PC-3 (cell line): ENCODE measurements at regions not wholly inside any gene's neighbourhood (a gene's known extent, or its start where the extent isn't known, plus 50 kb on each side); places are given as distances from the start of the nearest gene placed in this dataset.

ENCODE experiments used
- ATAC-seq: fragments of 200-7000 bp; cut with Tn5 transposase; 2 replicates; pipeline ENCODE4 v1.9.1; 2020; ENCODE audit warnings: mild to moderate bottlenecking, moderate library complexity
- BruUV-seq: library from RNA; stranded (reverse); fragments of 400-500 nt; replicated peaks from 2 replicates; lab custom pipeline; 2021; lab: Mats Ljungman, UMichigan
- CTCF ChIA-PET: fragments of 300-600 bp; sonication (Branson Sonifier 250); formaldehyde crosslinking; loops from one replicate; lab custom pipeline; 2022; ENCODE audit warnings: antibody characterized with exemption; lab: Charles Lee
- POLR2A ChIA-PET: fragments of 300-600 bp; sonication (Branson Sonifier 250); formaldehyde crosslinking; loops from one replicate; lab custom pipeline; 2022; ENCODE audit warnings: antibody characterized with exemption; ENCODE audit not compliant: unreplicated experiment; lab: Charles Lee
- DNase-seq: peaks from one replicate; pipeline ENCODE4 v3.0.0-alpha.2; 2015
- H2AFZ ChIP-seq: fragments of 300-600 bp; sonication (generic); 2 replicates; pipeline ENCODE4 v1.6.0; 2016; ENCODE audit warnings: antibody characterized with exemption, low read length
- H3F3A ChIP-seq: fragments of 300-600 bp; sonication (generic); one replicate; pipeline ENCODE4 v1.6.0; 2017; ENCODE audit warnings: antibody characterized with exemption, low read length, control low read depth, mild to moderate bottlenecking; ENCODE audit not compliant: unreplicated experiment
- H3K27ac ChIP-seq: fragments of 300-600 bp; sonication (generic); 2 replicates; pipeline ENCODE4 v1.5.1; 2016; ENCODE audit warnings: mild to moderate bottlenecking, low read length
- H3K27me3 ChIP-seq: fragments of 300-600 bp; sonication (generic); 2 replicates; pipeline ENCODE4 v1.6.1; 2016; ENCODE audit warnings: low read length, mixed read lengths
- H3K36me3 ChIP-seq: fragments of 300-600 bp; sonication (generic); 2 replicates; pipeline ENCODE4 v1.6.1; 2016; ENCODE audit warnings: low read depth, mixed run types, low read length, mixed read lengths
- H3K4me1 ChIP-seq: fragments of 300-600 bp; sonication (generic); 2 replicates; pipeline ENCODE4 v1.5.1; 2016; ENCODE audit warnings: low read length; ENCODE audit not compliant: insufficient read depth
- H3K4me2 ChIP-seq: fragments of 300-600 bp; sonication (generic); 2 replicates; pipeline ENCODE4 v1.6.0; 2016; ENCODE audit warnings: low read length
- H3K4me3 ChIP-seq: fragments of 300-600 bp; sonication (generic); 2 replicates; pipeline ENCODE4 v1.5.1; 2016; ENCODE audit warnings: mild to moderate bottlenecking, low read length, mixed read lengths
- H3K79me2 ChIP-seq: fragments of 300-600 bp; sonication (generic); 2 replicates; pipeline ENCODE4 v1.6.1; 2017; ENCODE audit warnings: low read length, mixed read lengths
- H3K9ac ChIP-seq: fragments of 300-600 bp; sonication (generic); 2 replicates; pipeline ENCODE4 v1.6.0; 2016; ENCODE audit warnings: mild to moderate bottlenecking, low read length
- H3K9me2 ChIP-seq: fragments of 300-600 bp; sonication (generic); replicated peaks from 2 replicates; pipeline ENCODE4 v1.6.1; 2016; ENCODE audit warnings: mixed run types, low read length, mixed read lengths
- H3K9me3 ChIP-seq: fragments of 300-600 bp; sonication (generic); 2 replicates; pipeline ENCODE4 v1.6.1; 2016; ENCODE audit warnings: low read length, mixed read lengths
- H4K20me1 ChIP-seq: fragments of 300-600 bp; sonication (generic); 2 replicates; pipeline ENCODE4 v1.6.1; 2016; ENCODE audit warnings: low read length, mixed read lengths
- EZH2 ChIP-seq: fragments of 300-600 bp; sonication (generic); IDR thresholded peaks from one replicate; pipeline ENCODE4 v1.6.1; 2017; ENCODE audit warnings: antibody characterized with exemption, mild to moderate bottlenecking, low read length; ENCODE audit not compliant: unreplicated experiment
- EZH2phosphoT487 ChIP-seq: fragments of 300-600 bp; sonication (generic); IDR thresholded peaks from 2 replicates; pipeline ENCODE4 v1.6.1; 2018; ENCODE audit warnings: mild to moderate bottlenecking, antibody characterized with exemption, low read length, borderline replicate concordance
- intact Hi-C: fragments of 100-400 bp; cut with micrococcal nuclease; formaldehyde crosslinking; loops from 2 replicates; pipeline ENCODE4 v1.9.0; 2023
- TF ChIP-seq, protein P1 (sequence below): fragments of 300-600 bp; sonication (generic); conservative IDR thresholded peaks from 2 replicates; pipeline ENCODE4 v1.5.1; 2017; ENCODE audit warnings: antibody characterized with exemption, low read depth, mild to moderate bottlenecking, low read length

DNA sequence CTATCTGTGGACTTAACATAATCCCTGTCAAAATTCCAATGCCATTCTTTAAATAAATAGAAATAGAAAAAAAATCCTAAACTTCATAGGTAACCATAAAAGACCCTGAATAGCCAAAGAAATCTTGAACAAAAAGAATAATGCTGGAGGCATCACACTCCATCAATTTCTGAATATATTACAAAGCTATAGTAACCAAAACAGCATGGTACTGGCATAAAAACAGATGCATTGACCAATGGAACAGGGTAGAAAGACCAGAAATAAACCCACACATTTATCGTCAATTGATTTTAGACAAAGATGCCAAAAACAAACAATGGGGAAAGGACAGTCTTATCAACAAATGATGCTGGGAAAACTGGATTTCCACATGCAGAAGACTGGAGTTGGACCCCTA lies 205.7 kb downstream of the VAPA start:
- H3K4me1 ChIP-seq, result peaks cover 19% of the 10 kb centered on the region
- H3K9ac ChIP-seq, result no peak overlapping the region
- H3K27me3 ChIP-seq, result peaks cover 6% of the 10 kb centered on the region
- POLR2A ChIA-PET, result no interaction called here
- no peak overlapping the region for H2AFZ ChIP-seq
- H3K79me2 ChIP-seq, result no peaks in the 10 kb centered on the region
- CTCF ChIA-PET, result no interaction called here
- DNase-seq (no peak), ATAC-seq (no peak)
- no peaks in the 10 kb centered on the region for H4K20me1 ChIP-seq
- no peaks in the 10 kb centered on the region for H3K9me2 ChIP-seq
- BruUV-seq, result no TSS peak
- H3K4me2 ChIP-seq, result no peak overlapping the region
- H3K27ac ChIP-seq, result no peak overlapping the region
- peaks cover 7% of the 10 kb centered on the region; the same call in 1 of the 2 replicates for H3K9me3 ChIP-seq
- H3K36me3 ChIP-seq, result no peaks in the 10 kb centered on the region
- TF ChIP-seq EZH2phosphoT487 (no peak), EZH2 (no peak)
- H3K4me3 ChIP-seq, result no peak overlapping the region
- no peaks in the 10 kb centered on the region for H3F3A ChIP-seq
- intact Hi-C loops, result no loop called here

DNA sequence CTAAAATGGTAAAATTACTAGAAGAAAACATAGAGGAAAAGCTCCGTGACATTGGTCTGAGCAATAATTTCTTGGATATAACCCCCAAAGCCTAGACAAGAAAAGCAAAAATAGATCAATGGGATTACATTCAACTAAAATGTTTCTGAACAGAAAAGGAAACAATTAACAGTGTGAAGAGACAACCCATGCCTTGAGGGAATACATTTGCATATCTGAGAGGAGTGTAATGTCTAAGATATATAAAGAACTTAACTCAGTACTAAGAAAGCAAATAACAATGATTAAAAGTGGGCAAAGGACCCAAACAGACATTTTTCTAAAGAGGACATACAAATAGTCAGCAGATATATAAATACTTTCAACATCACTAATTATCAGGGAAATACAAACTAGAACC lies 206.2 kb downstream of the VAPA start:
- CTCF ChIA-PET, result no interaction called here
- H3F3A ChIP-seq, result no peaks in the 10 kb centered on the region
- H3K36me3 ChIP-seq, result no peaks in the 10 kb centered on the region
- no peaks in the 10 kb centered on the region for H4K20me1 ChIP-seq
- ATAC-seq (no peak), DNase-seq (no peak)
- BruUV-seq, result no TSS peak
- H3K4me3 ChIP-seq, result no peak overlapping the region
- H3K9me2 ChIP-seq, result no peaks in the 10 kb centered on the region
- H3K9me3 ChIP-seq, result peaks cover 7% of the 10 kb centered on the region; the same call in 1 of the 2 replicates
- no peak overlapping the region for H2AFZ ChIP-seq
- peaks cover 19% of the 10 kb centered on the region for H3K4me1 ChIP-seq
- intact Hi-C loops, result no loop called here
- no peaks in the 10 kb centered on the region for H3K79me2 ChIP-seq
- H3K9ac ChIP-seq, result no peak overlapping the region
- peaks cover 2% of the 10 kb centered on the region for H3K27me3 ChIP-seq
- TF ChIP-seq EZH2phosphoT487 (no peak), EZH2 (no peak)
- TF ChIP-seq, protein P1, sequence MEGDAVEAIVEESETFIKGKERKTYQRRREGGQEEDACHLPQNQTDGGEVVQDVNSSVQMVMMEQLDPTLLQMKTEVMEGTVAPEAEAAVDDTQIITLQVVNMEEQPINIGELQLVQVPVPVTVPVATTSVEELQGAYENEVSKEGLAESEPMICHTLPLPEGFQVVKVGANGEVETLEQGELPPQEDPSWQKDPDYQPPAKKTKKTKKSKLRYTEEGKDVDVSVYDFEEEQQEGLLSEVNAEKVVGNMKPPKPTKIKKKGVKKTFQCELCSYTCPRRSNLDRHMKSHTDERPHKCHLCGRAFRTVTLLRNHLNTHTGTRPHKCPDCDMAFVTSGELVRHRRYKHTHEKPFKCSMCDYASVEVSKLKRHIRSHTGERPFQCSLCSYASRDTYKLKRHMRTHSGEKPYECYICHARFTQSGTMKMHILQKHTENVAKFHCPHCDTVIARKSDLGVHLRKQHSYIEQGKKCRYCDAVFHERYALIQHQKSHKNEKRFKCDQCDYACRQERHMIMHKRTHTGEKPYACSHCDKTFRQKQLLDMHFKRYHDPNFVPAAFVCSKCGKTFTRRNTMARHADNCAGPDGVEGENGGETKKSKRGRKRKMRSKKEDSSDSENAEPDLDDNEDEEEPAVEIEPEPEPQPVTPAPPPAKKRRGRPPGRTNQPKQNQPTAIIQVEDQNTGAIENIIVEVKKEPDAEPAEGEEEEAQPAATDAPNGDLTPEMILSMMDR, result no peak
- no peak overlapping the region for H3K27ac ChIP-seq
- H3K4me2 ChIP-seq, result no peak overlapping the region
- POLR2A ChIA-PET, result no interaction called here

DNA sequence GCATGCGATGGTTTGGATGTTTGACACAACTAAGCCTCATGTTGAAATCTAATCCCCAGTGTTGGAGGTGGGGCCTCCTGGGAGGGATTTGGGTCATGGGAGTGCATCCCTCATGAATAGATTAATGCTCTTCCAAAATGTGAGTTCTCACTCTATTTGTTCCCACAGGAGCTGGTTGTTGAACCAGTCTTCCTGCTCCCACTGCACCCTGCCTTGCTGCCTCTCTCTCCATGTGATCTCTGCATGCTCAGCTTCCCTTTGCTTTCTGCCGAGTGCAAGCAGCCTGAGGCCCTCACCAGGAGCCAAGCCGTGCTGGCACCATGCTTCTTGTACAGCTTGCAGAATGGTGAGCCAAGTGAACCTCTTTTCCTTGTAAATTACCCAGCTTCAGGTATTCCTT lies 206.8 kb downstream of the VAPA start:
- H3K9ac ChIP-seq, result no peak overlapping the region
- H3K4me2 ChIP-seq, result no peak overlapping the region
- DNase-seq (no peak), ATAC-seq (no peak)
- H3K27me3 ChIP-seq, result no peaks in the 10 kb centered on the region; the same call in none of the 2 replicates
- H3K4me3 ChIP-seq, result no peak overlapping the region
- no peaks in the 10 kb centered on the region for H3F3A ChIP-seq
- no TSS peak for BruUV-seq
- peaks cover 19% of the 10 kb centered on the region for H3K4me1 ChIP-seq
- H2AFZ ChIP-seq, result no peak overlapping the region
- no peak overlapping the region for H3K27ac ChIP-seq
- H3K9me2 ChIP-seq, result no peaks in the 10 kb centered on the region
- TF ChIP-seq EZH2, result no peak
- TF ChIP-seq, protein P1, result no peak
- no peak for TF ChIP-seq EZH2phosphoT487
- H3K79me2 ChIP-seq, result no peaks in the 10 kb centered on the region
- ChIA-PET CTCF (no interaction called here), POLR2A (no interaction called here)
- peaks cover 7% of the 10 kb centered on the region; the same call in 1 of the 2 replicates for H3K9me3 ChIP-seq
- intact Hi-C loops, result no loop called here
- no peaks in the 10 kb centered on the region for H4K20me1 ChIP-seq
- H3K36me3 ChIP-seq, result no peaks in the 10 kb centered on the region
